IPS-NIHi7 (cell line): ENCODE measurements at regions not wholly inside any gene's neighbourhood (a gene's known extent, or its start where the extent isn't known, plus 50 kb on each side); places are given as distances from the start of the nearest gene placed in this dataset.
"Not testable (repeated sequence)": the region's sequence is repeated elsewhere in the genome, so short reads cannot be mapped to it uniquely, and the experiment has no call there.

Source experiments
- DNase-seq: peaks from one replicate; pipeline ENCODE4 v3.0.0; 2012; ENCODE audit warnings: mixed read lengths; ENCODE audit errors: extremely low spot score

GRCh38 chr5:102049517-102049916 is 246.6 kb downstream of the SLCO4C1 start:
- DNase-seq, result no peak

GRCh38 chr5:102048940-102049339 is 247.1 kb downstream of the SLCO4C1 start:
- DNase-seq, result no peak

DNA sequence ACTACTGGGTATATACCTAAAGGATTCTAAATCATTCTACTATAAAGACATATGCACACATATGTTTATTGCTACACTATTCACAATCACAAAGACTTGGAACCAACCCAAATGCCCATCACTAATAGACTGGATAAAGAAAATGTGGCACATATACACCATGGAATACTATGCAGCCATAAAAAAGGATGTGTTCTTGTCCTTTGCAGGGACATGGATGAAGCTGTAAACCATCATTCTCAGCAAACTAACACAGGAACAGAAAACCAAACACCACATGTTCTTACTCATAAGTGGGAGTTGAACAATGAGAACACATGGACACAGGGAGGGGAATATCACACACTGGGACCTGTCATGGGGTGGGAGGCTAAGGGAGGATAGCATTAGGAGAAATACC is 249.0 kb downstream of the SLCO4C1 start:
- DNase-seq, result not testable (repeated sequence)

DNA sequence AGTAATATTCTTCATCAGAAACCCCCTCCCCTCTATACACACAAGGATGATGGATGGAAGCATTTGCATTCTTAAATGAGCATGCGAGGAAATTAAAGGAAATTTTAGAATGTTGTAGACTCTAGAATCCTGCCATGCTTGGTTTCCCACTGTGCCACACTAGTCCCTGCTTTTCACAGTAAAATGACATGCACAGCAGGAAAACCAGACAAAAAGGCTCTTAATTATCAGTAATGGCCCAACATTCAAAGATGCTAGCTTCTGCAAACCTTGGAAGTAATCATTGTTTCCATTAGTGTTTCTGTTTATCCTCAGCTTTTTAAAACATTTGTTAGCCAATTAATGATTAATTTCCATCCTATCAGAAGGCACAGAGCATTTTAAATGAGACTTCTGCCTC is 255.8 kb downstream of the SLCO4C1 start:
- DNase-seq, result no peak

- no peak for DNase-seq
Observed at GRCh38 chr5:102036927-102037326, 259.2 kb downstream of the SLCO4C1 start.

- no peak for DNase-seq
Observed at GRCh38 chr5:102031711-102032110, 264.4 kb downstream of the SLCO4C1 start.

- peak; percentile 10 for DNase-seq
Observed at GRCh38 chr5:102018690-102019089, 277.4 kb downstream of the SLCO4C1 start.

GRCh38 chr5:102018279-102018678 is 277.8 kb downstream of the SLCO4C1 start:
- DNase-seq, result no peak

- no peak for DNase-seq
Observed at GRCh38 chr5:102014371-102014770, 281.7 kb downstream of the SLCO4C1 start.

- DNase-seq, result no peak
Observed at GRCh38 chr5:102010644-102011043, 285.4 kb downstream of the SLCO4C1 start.

DNA sequence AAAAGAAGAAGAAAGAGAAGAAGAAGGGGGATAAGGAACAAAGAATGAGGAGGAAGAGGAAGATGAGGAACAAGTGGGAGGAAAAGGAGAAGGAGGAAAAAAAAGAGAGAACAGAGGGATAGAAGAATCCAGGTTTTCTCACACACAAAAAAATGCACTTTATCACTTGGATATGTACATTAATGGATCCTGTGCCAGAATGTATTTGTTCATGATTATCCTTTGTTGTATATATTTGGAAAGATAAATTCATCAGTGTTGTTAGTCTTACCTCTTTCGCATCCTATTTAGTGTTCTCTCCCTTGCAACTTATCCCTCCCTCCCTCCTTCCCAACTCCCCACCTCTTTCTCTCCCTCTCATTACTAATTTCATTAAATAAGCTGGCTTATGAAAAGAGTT is 298.8 kb downstream of the SLCO4C1 start:
- no peak for DNase-seq

DNA sequence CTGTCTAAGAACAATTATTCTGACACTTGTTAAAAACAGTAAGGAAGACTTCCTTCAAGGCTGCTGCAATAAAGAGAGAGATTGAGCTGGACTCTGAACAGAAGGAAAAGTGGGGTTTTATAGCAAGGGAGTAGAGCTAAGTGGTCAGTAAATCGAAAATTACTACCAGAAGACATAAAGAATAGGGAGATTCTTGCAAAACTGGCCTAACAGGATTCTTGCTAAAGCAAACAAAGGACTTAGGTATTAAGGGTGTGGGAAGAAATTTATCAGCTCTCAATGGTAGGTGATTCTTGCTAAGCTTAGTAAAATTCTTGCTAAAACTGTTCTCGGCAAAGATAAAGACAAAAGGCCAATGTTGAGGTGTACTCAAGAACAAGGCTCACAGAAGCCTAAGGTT is 300.5 kb downstream of the SLCO4C1 start:
- peak; percentile 6 for DNase-seq

DNA sequence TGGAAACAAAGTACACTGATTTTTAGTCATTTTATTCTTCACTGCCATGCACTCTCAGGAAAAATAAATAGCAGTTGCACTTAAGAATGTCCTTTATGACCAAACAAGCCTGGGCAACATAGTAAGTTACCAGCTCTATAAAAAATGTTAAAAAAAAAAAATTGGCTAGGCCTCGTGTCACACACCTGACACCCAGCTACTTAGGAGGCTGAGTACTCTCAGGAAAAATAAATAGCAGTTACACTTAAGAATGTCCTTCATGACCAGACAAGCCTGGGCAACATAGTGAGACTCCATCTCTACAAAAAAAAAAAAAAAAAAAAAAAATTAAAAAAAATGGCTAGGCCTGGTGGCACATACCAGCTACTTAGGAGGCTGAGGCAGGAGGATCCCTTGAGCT is 304.6 kb downstream of the SLCO4C1 start:
- no peak for DNase-seq

DNA sequence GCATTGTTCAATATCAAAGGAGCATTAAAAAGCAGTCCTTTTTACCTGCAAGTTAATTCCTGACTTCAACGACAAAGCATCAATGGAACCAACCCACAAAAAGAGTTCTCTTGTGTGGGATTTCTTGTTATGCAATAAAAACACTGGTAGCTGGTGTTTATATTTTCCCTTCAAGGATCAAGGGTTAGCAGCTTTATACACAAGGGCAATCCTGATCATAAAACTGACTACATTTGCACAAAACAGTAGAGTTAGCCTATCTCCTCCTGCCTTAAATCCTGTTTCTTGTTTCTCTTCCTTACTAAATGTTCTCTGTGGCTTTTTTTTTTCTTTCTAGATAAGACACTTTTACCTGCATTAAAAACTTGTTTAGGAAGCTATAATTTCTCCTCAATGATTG is 306.4 kb downstream of the SLCO4C1 start:
- DNase-seq, result no peak

- peak; percentile 58 for DNase-seq
Observed at GRCh38 chr5:101977729-101978345, 318.2 kb downstream of the SLCO4C1 start.

DNA sequence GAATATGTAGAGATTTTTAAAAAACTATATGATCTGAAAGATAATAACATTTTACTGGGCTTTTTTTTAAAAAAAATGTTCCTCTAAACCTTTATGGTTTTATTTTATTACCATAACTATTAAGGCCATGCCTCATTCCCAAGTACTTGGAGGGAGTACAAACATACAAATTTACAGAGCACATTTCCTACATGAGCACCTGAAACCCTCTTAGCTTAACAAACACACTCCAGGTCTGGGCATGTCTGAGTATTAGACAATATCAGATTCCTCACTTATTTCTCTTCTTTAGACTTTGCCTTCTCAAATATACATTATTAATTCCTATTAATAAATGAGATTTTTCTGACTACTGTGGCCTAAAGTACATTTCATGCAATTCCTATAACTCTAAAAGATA is 319.2 kb downstream of the SLCO4C1 start:
- DNase-seq, result no peak

- DNase-seq, result no peak
Observed at GRCh38 chr5:101969742-101970141, 326.3 kb downstream of the SLCO4C1 start.

DNA sequence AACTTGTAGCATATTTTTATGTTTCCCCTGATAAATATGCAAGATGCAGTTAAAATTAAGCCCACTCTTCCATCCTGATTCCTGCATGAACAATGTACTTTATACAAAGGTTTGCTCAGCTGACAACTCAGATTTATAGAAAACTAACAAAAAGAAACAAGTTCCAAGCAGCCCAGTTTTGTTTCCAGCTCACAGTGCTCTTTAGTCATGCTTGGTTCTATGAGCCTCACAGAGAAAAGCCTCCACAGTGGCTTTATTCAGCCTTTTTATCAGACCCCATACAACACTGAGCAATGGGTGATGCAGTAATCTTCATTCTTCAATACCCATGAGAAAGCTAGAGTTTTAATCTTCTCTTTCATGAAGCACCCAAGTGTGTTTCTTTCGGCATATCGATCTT is 329.6 kb downstream of the SLCO4C1 start:
- no peak for DNase-seq

- no peak for DNase-seq
Observed at GRCh38 chr5:101955891-101956290, 340.2 kb downstream of the SLCO4C1 start.

DNA sequence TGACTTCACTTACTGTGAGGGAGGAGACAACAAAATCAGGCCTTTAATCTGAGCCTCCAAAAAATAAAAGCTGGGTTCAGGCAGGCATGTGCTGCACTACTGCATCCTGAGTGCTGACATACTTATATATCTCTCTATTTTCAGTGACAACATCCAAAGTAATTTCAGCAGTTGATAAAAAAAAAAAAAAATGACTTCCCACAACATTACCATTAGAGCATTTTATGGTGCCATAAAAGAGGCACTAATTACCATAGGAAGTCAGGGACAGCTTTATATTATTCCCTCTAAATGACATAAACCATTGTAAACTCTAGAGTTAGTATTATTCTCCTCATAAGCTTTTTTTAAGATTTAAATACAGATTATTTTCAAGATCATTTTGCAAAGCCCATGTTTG is 346.1 kb downstream of the SLCO4C1 start:
- DNase-seq, result no peak

- DNase-seq, result no peak
Observed at GRCh38 chr5:101948615-101949014, 347.5 kb downstream of the SLCO4C1 start.

DNA sequence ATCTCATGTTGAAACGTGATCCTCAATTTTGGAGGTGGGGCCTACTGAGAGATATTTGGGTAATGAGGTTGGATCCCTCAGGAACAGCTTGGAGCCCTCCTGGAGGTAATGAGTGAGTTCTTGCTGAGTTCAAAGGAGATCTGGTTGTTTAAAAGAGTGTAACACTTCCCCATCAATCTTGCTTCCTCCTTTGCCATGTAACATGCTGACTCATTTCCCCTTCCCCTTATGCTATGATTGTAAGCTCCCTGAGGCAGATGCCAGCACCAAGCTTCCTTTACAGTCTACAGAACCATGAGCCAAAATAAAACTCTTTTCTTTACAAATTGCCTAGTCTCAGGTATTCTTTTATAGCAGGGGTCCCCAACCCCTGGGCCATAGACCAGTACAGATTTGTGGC is 352.3 kb downstream of the SLCO4C1 start:
- peak; percentile 11 for DNase-seq

DNA sequence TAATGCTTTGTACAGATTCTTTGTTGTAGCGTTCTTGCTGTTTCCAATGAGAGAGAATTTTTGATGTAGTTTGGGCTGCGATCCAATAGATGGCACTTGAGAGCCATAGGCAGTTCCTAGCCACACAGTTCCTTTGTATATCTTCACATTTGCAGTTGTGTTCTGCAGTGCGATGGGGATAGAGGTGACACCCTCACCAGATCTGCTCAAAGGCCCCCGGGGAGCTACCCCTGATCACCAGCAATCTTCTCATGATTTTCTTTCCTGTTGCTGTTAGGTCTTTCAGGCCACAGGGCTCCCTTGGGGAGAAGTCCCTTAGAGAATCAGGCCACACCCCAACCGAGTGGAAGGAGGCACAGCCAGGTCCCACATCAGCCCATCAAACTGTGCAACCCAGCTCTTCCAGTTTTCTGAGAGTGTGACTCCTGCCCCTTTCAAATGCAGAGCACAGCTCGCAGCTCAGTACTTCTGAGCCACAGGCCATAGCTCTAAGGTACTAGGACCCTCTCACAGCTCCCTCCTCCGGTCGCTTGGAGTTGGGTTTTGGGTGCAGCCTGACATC is 353.7 kb downstream of the SLCO4C1 start:
- peak; percentile 62 for DNase-seq

GRCh38 chr5:101937041-101937440 is 359.0 kb downstream of the SLCO4C1 start:
- DNase-seq, result no peak
